ENCODE measurements at regions not wholly inside any gene's neighbourhood (a gene's known extent, or its start where the extent isn't known, plus 50 kb on each side); places are given as distances from the start of the nearest gene placed in this dataset.

DNA sequence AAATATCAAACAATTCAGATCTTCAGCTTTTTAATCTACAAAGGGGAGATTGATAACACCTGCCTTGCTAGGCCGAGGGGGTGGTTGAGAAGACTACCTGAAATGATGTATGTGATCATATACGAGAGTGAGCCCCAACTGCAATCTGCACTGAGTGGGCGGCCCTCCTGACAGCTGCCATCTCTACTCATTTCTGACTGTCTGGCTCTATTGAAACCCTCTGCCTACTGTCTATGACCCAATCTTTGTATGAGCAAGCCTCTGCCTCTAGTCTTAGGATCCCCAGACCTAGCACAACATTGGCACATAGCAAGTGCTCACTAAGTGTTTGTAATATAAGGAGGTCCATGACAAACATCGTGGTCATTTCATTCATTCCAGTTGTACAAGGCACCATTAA lies 144.4 kb upstream of the NR2F2 start:
- no peak for TF ChIP-seq CTCF (IDR thresholded peaks at IDR 0.05)
- no peak for TF ChIP-seq ZFX (IDR thresholded peaks at IDR 0.05; ENCODE audit: borderline replicate concordance)

All from 22Rv1 (cell line).